Common myeloid progenitor, CD34-positive (primary cell): ENCODE measurements at regions not wholly inside any gene's neighbourhood (a gene's known extent, or its start where the extent isn't known, plus 50 kb on each side); places are given as distances from the start of the nearest gene placed in this dataset.
"Not testable (repeated sequence)": the region's sequence is repeated elsewhere in the genome, so short reads cannot be mapped to it uniquely, and the experiment has no call there.

Experiments
- CTCF ChIA-PET: fragments of 350-600 bp; sonication (Branson Sonifier 250); formaldehyde crosslinking; loops from one replicate; lab custom pipeline; 2021; ENCODE audit warnings: antibody characterized with exemption; lab: Charles Lee
- POLR2A ChIA-PET: fragments of 350-600 bp; sonication (Branson Sonifier 250); formaldehyde crosslinking; loops from one replicate; lab custom pipeline; 2021; ENCODE audit warnings: antibody characterized with exemption; lab: Charles Lee
- DNase-seq, 3 donors: peaks; one replicate each; pipeline versions ENCODE4 v3.0.0 to v3.0.0-alpha.2; 2013
- H3K27ac ChIP-seq, 2 experiments: 1 replicate in 1 of 2; 2 replicates in 1 of 2; pipeline ENCODE4 v1.7.0; 2013; ENCODE audit warnings: inconsistent platforms in 2 of 2, low read length in 2 of 2, mild to moderate bottlenecking in 2 of 2, low read depth in 1 of 2, moderate library complexity in 1 of 2; ENCODE audit not compliant: severe bottlenecking in 2 of 2, insufficient read depth in 1 of 2, poor library complexity in 1 of 2
- H3K27me3 ChIP-seq, 5 experiments: replicated peaks in 2 of 5; 1 replicate in 3 of 5; 2 replicates in 2 of 5; pipeline versions ENCODE4 v1.6.1 to v1.7.0; 2013; ENCODE audit warnings: low read length in 4 of 5, mild to moderate bottlenecking in 2 of 5, moderate library complexity in 2 of 5, inconsistent platforms in 1 of 5; ENCODE audit not compliant: insufficient read depth in 5 of 5, control insufficient read depth in 4 of 5
- H3K36me3 ChIP-seq, 4 experiments: 1 replicate in 2 of 4; 2 replicates in 2 of 4; pipeline versions ENCODE4 v1.6.1 to v1.7.0; 2013; ENCODE audit warnings: low read length in 3 of 4, control low read depth in 1 of 4, mild to moderate bottlenecking in 1 of 4; ENCODE audit not compliant: control insufficient read depth in 4 of 4, insufficient read depth in 4 of 4
- H3K4me1 ChIP-seq, 4 experiments: 1 replicate in 3 of 4; 2 replicates in 1 of 4; pipeline versions ENCODE4 v1.6.1 to v1.7.1; 2013; ENCODE audit warnings: low read length in 3 of 4, mild to moderate bottlenecking in 3 of 4, control low read depth in 1 of 4, inconsistent platforms in 1 of 4, moderate library complexity in 1 of 4; ENCODE audit not compliant: control insufficient read depth in 4 of 4, insufficient read depth in 4 of 4; ENCODE audit errors: control extremely low read depth in 1 of 4
- H3K4me3 ChIP-seq, 7 experiments: 1 replicate in 4 of 7; 2 replicates in 3 of 7; pipeline versions ENCODE4 v1.5.1 to v1.7.0; 2013; ENCODE audit warnings: mild to moderate bottlenecking in 7 of 7, low read length in 6 of 7, moderate library complexity in 6 of 7, inconsistent platforms in 2 of 7, low read depth in 2 of 7, control low read depth in 1 of 7; ENCODE audit not compliant: insufficient read depth in 4 of 7, control insufficient read depth in 1 of 7; ENCODE audit errors: extremely low read depth in 1 of 7
- H3K9me3 ChIP-seq, 5 experiments: 1 replicate in 4 of 5; 2 replicates in 1 of 5; pipeline versions ENCODE4 v1.6.1 to v1.7.1; 2013; ENCODE audit warnings: low read length in 4 of 5, mild to moderate bottlenecking in 2 of 5, inconsistent platforms in 1 of 5, low read depth in 1 of 5, moderate library complexity in 1 of 5; ENCODE audit not compliant: control insufficient read depth in 4 of 5, insufficient read depth in 2 of 5; ENCODE audit errors: control extremely low read depth in 1 of 5
- WGBS: methylation state at CpG from one replicate; pipeline ENCODE4 v1.1.5; 2013; ENCODE audit not compliant: insufficient coverage; 5-methylcytosine and 5-hydroxymethylcytosine counted together

DNA sequence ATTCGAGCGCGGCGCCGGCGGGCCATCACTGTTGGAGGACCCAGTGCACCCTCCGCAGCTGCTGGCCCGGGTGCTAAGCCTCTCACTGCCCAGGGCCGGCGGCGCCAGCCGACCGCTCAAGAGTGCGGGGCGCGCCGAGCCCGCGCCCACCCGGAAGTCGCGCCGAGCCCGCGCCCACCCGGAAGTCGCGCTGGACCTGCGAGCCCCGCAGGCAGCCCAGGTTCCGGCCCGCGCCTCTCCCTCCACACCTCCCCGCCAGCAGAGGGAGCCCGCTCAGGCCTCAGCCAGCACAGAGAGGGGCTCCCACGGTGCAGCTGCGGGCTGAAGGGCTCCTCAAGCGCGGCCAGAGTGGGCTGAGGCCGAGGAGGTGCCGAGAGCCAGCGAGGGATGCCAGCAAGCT, 170.8 kb downstream of the GTF2H2C_2 start:
- no CpG with 5 or more reads among the region's 42 CpGs for WGBS
- H3K27ac ChIP-seq, H3K4me1 ChIP-seq, H3K27me3 ChIP-seq, H3K9me3 ChIP-seq, CTCF ChIA-PET, DNase-seq, POLR2A ChIA-PET, H3K36me3 ChIP-seq: not testable (repeated sequence)
- peak overlapping the region in 1 of 7 experiments; percentile 26 for H3K4me3 ChIP-seq
